K562 (cell line): ENCODE measurements at regions not wholly inside any gene's neighbourhood (a gene's known extent, or its start where the extent isn't known, plus 50 kb on each side); places are given as distances from the start of the nearest gene placed in this dataset.

ENCODE experiments used
- AFF4 ChIP-seq: sonication (generic); formaldehyde crosslinking; IDR thresholded peaks from 2 replicates; pipeline ENCODE4 v1.8.0; 2023; ENCODE audit warnings: mild to moderate bottlenecking, missing genetic modification reagents
- BCL6 ChIP-seq: fragments of 250-450 bp; sonication (Bioruptor Pico); IDR thresholded peaks from 2 replicates; pipeline ENCODE4 v1.4.0; 2020
- PHF20 ChIP-seq: fragments of 450-650 bp; IDR thresholded peaks from 2 replicates; pipeline ENCODE4 v1.6.1; 2018; ENCODE audit not compliant: partially characterized antibody
- PREB ChIP-seq: sonication (generic); formaldehyde crosslinking; IDR thresholded peaks from 2 replicates; pipeline ENCODE4 v1.8.1; 2023; ENCODE audit warnings: mild to moderate bottlenecking, missing genetic modification reagents
- RBBP5 ChIP-seq: fragments of 200-600 bp; sonication (generic); IDR thresholded peaks from 2 replicates; pipeline ENCODE4 v1.6.1; 2012; ENCODE audit warnings: borderline replicate concordance, mild to moderate bottlenecking, low read length, control low read depth, inconsistent platforms; ENCODE audit not compliant: insufficient read depth, poor library complexity, severe bottlenecking
- TOE1 ChIP-seq, 2 experiments: fragments of 450-650 bp in 1 of 2; sonication (generic) in 1 of 2; formaldehyde crosslinking in 1 of 2; IDR thresholded peaks; 2 replicates each; pipeline versions ENCODE4 v1.7.1 to v1.8.0; 2016 to 2022; ENCODE audit warnings: borderline replicate concordance in 2 of 2, mild to moderate bottlenecking in 2 of 2, antibody characterized with exemption in 1 of 2, inconsistent platforms in 1 of 2, low read depth in 1 of 2, missing genetic modification reagents in 1 of 2, moderate library complexity in 1 of 2
- ZNF143 ChIP-seq: sonication (generic); formaldehyde crosslinking; IDR thresholded peaks from 2 replicates; pipeline ENCODE4 v1.9.0; 2022; ENCODE audit warnings: mild to moderate bottlenecking, missing genetic modification reagents

GRCh38 chr6:71453371-71453706, 164.7 kb downstream of the OGFRL1 start (continued):
- TF ChIP-seq AFF4 (CRISPR knock-in tag) = no peak
- TF ChIP-seq PREB (CRISPR knock-in tag) = no peak
- TF ChIP-seq TOE1 (IDR thresholded peaks at IDR 0.05; ENCODE audit: borderline replicate concordance) = no peak
- no peak for TF ChIP-seq TOE1 (CRISPR knock-in tag; IDR thresholded peaks at IDR 0.05; ENCODE audit: borderline replicate concordance, low read depth)
- TF ChIP-seq RBBP5 = no peak
- no peak for TF ChIP-seq ZNF143 (CRISPR knock-in tag)
- TF ChIP-seq PHF20 = no peak
- no peak for TF ChIP-seq BCL6 (CRISPR knock-in tag)
